ENCODE measurements at regions not wholly inside any gene's neighbourhood (a gene's known extent, or its start where the extent isn't known, plus 50 kb on each side); places are given as distances from the start of the nearest gene placed in this dataset.
A peak's percentile ranks its signal among the peaks of the same experiment; 100 is the strongest.

- H3K9ac ChIP-seq (ENCODE audit: low read length) = no peak overlapping the region
- H3K4me3 ChIP-seq (ENCODE audit: insufficient read depth, low read length, poor library complexity, severe bottlenecking) = no peak overlapping the region
- H3K79me2 ChIP-seq (ENCODE audit: insufficient read depth, low read length) = no peaks in the 10 kb centered on the region
- no peaks in the 10 kb centered on the region for H3F3A ChIP-seq (ENCODE audit: insufficient read depth)
- no peak overlapping the region for H3K4me2 ChIP-seq (ENCODE audit: low read depth, low read length, poor library complexity, severe bottlenecking)
- TF ChIP-seq EZH2phosphoT487 (conservative IDR thresholded peaks at IDR 0.05; ENCODE audit: low read length) (no peak), CTCF (IDR thresholded peaks at IDR 0.05; ENCODE audit: insufficient read depth, low read length, poor library complexity, severe bottlenecking) (no peak)
- H2AFZ ChIP-seq (ENCODE audit: low read depth, low read length, severe bottlenecking) = no peak overlapping the region
- H3K27ac ChIP-seq (ENCODE audit: low read depth, low read length) = no peak overlapping the region
- H4K20me1 ChIP-seq (ENCODE audit: low read depth, low read length) = no peaks in the 10 kb centered on the region
- no peaks in the 10 kb centered on the region for H3K36me3 ChIP-seq (ENCODE audit: low read length)
- no peaks in the 10 kb centered on the region for H3K9me2 ChIP-seq (replicated peaks; ENCODE audit: insufficient read depth, low read length)
- H3K9me3 ChIP-seq (ENCODE audit: insufficient read depth, low read length) = no peaks in the 10 kb centered on the region
- no peaks in the 10 kb centered on the region for H3K27me3 ChIP-seq (ENCODE audit: low read length)
These were observed 549.6 kb downstream of the INHBA start for GRCh38 chr7:41153268-41153667.

- Histone ChIP-seq H3K27ac (ENCODE audit: low read depth, low read length) (no peak overlapping the region), H3K9me2 (replicated peaks; ENCODE audit: insufficient read depth, low read length) (no peaks in the 10 kb centered on the region), H3K79me2 (ENCODE audit: insufficient read depth, low read length) (no peaks in the 10 kb centered on the region), H3F3A (ENCODE audit: insufficient read depth) (no peaks in the 10 kb centered on the region), H3K9me3 (ENCODE audit: insufficient read depth, low read length) (no peaks in the 10 kb centered on the region), H2AFZ (ENCODE audit: low read depth, low read length, severe bottlenecking) (no peak overlapping the region), H3K4me3 (ENCODE audit: insufficient read depth, low read length, poor library complexity, severe bottlenecking) (no peak overlapping the region), H4K20me1 (ENCODE audit: low read depth, low read length) (no peaks in the 10 kb centered on the region), H3K27me3 (ENCODE audit: low read length) (no peaks in the 10 kb centered on the region), H3K36me3 (ENCODE audit: low read length) (no peaks in the 10 kb centered on the region), H3K9ac (ENCODE audit: low read length) (no peak overlapping the region), H3K4me2 (ENCODE audit: low read depth, low read length, poor library complexity, severe bottlenecking) (no peak overlapping the region)
- TF ChIP-seq EZH2phosphoT487 (conservative IDR thresholded peaks at IDR 0.05; ENCODE audit: low read length) = no peak
- TF ChIP-seq CTCF (IDR thresholded peaks at IDR 0.05; ENCODE audit: insufficient read depth, low read length, poor library complexity, severe bottlenecking) = no peak
These were observed 550.7 kb downstream of the INHBA start for GRCh38 chr7:41152179-41152678.

- TF ChIP-seq EZH2phosphoT487 (conservative IDR thresholded peaks at IDR 0.05; ENCODE audit: low read length) = no peak
These were observed 553.3 kb downstream of the INHBA start for GRCh38 chr7:41149576-41149975.

GRCh38 chr7:41148521-41148951 lies 554.4 kb downstream of the INHBA start:
- H3K27me3 ChIP-seq (ENCODE audit: low read length) = no peaks in the 10 kb centered on the region
- H3K79me2 ChIP-seq (ENCODE audit: insufficient read depth, low read length) = no peaks in the 10 kb centered on the region
- peak overlapping the region; percentile 20 for H2AFZ ChIP-seq (ENCODE audit: low read depth, low read length, severe bottlenecking)
- no peaks in the 10 kb centered on the region for H4K20me1 ChIP-seq (ENCODE audit: low read depth, low read length)
- H3K36me3 ChIP-seq (ENCODE audit: low read length) = no peaks in the 10 kb centered on the region
- H3F3A ChIP-seq (ENCODE audit: insufficient read depth) = no peaks in the 10 kb centered on the region
- no peaks in the 10 kb centered on the region for H3K9me2 ChIP-seq (replicated peaks; ENCODE audit: insufficient read depth, low read length)
- no peak overlapping the region for H3K4me3 ChIP-seq (ENCODE audit: insufficient read depth, low read length, poor library complexity, severe bottlenecking)
- no peaks in the 10 kb centered on the region for H3K9me3 ChIP-seq (ENCODE audit: insufficient read depth, low read length)
- H3K27ac ChIP-seq (ENCODE audit: low read depth, low read length) = no peak overlapping the region
- no peak overlapping the region for H3K4me2 ChIP-seq (ENCODE audit: low read depth, low read length, poor library complexity, severe bottlenecking)
- H3K9ac ChIP-seq (ENCODE audit: low read length) = no peak overlapping the region
- TF ChIP-seq EZH2phosphoT487 (conservative IDR thresholded peaks at IDR 0.05; ENCODE audit: low read length) (no peak), CTCF (IDR thresholded peaks at IDR 0.05; ENCODE audit: insufficient read depth, low read length, poor library complexity, severe bottlenecking) (no peak)

More at GRCh38 chr7:41149576-41149975, 553.3 kb downstream of the INHBA start:
- no peaks in the 10 kb centered on the region for H3K27me3 ChIP-seq (ENCODE audit: low read length)
- H3K9me2 ChIP-seq (replicated peaks; ENCODE audit: insufficient read depth, low read length) = no peaks in the 10 kb centered on the region
- no peak overlapping the region for H3K27ac ChIP-seq (ENCODE audit: low read depth, low read length)
- H3K4me3 ChIP-seq (ENCODE audit: insufficient read depth, low read length, poor library complexity, severe bottlenecking) = no peak overlapping the region
- no peaks in the 10 kb centered on the region for H4K20me1 ChIP-seq (ENCODE audit: low read depth, low read length)
- no peak overlapping the region for H2AFZ ChIP-seq (ENCODE audit: low read depth, low read length, severe bottlenecking)
- no peak overlapping the region for H3K9ac ChIP-seq (ENCODE audit: low read length)
- H3K9me3 ChIP-seq (ENCODE audit: insufficient read depth, low read length) = no peaks in the 10 kb centered on the region
- no peaks in the 10 kb centered on the region for H3F3A ChIP-seq (ENCODE audit: insufficient read depth)
- no peaks in the 10 kb centered on the region for H3K36me3 ChIP-seq (ENCODE audit: low read length)
- no peaks in the 10 kb centered on the region for H3K79me2 ChIP-seq (ENCODE audit: insufficient read depth, low read length)
- no peak overlapping the region for H3K4me2 ChIP-seq (ENCODE audit: low read depth, low read length, poor library complexity, severe bottlenecking)

Measured in SU-DHL-6 (cell line).